Suppressor macrophage (primary cell): ENCODE measurements at regions not wholly inside any gene's neighbourhood (a gene's known extent, or its start where the extent isn't known, plus 50 kb on each side); places are given as distances from the start of the nearest gene placed in this dataset.
"Not testable (repeated sequence)": the region's sequence is repeated elsewhere in the genome, so short reads cannot be mapped to it uniquely, and the experiment has no call there.

Source experiments
- DNase-seq, 4 experiments: peaks; one replicate each; pipeline ENCODE4 v3.0.0-alpha.2; 2020 to 2022

- DNase-seq = no peak
These were observed 481.9 kb upstream of the FOXG1 start for GRCh38 chr14:28284546-28285300.

DNA sequence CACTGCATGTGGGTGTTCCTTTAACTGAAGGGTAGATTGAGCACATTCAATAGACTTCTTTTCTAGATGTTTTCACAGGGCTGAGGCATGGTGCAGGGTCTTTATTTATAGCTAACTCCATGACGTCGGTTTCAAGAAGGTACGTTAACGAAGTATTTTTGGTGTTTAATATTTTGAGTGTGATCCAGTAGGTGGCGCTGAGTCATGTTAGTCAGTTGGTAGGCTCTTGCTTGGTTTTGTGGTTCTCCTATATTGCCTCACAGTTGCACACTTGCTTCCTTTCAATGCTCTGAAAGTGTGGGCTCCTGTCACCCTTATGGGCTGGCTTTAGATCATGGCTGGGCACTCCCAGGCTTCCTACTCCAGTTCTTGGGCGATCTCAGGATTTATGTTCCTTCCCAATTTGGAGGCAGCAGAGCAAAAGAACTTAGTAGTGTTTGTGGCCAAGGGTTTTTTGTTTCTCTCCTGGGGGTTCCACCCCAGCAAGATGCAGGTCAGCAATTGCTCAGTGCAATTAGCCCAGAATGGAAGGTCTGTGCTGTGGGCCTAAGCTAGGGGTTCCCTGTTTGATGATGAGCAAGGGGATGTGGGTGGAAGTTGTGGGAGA is 471.6 kb upstream of the FOXG1 start:
- DNase-seq = peak in 3 of 4 experiments; percentile 1 to 27 (median 16)

- DNase-seq = no peak
These were observed 469.0 kb upstream of the FOXG1 start for GRCh38 chr14:28297559-28297958.

- no peak for DNase-seq
These were observed 468.4 kb upstream of the FOXG1 start for GRCh38 chr14:28298156-28298555.

DNA sequence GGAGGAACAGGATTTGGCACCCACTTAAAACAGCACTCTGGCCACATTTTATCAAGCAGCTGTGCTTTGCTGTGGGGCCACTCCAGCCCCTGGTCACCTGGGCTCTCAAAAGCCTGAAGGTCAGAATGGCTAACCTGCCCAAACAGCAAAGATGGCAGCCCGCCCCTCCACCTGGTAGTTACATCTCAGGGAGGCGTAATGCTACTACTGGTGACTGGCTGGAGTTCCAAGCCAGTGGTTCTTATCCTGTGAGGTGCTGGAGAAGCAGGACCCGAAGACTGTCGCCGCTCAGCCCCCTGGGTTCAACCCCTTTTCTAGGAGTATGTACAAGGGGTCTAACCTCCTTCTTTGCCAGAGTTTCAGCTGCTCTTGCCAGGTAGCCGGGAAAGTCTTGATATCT is 467.4 kb upstream of the FOXG1 start:
- no peak for DNase-seq

DNA sequence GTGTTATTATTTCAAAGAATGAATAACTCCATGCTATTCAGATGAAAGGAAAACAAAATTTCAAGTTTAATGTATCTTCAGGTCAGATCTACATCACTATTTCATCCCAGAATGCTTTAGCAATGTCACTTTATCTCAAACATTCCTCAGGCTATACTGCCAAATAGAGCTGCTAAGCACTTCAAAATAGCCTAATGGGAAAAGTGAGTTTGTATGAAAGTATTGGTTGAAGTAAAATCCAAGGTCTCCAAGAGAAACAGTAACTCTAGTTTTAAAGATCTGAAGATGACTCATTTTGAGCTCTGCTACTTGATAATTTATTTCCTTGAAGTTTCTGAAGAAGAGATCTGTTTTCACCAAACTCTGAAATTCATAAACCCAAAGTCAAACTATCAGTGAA is 466.2 kb upstream of the FOXG1 start:
- DNase-seq = no peak

- DNase-seq = no peak
These were observed 465.4 kb upstream of the FOXG1 start for GRCh38 chr14:28301179-28301578.

DNA sequence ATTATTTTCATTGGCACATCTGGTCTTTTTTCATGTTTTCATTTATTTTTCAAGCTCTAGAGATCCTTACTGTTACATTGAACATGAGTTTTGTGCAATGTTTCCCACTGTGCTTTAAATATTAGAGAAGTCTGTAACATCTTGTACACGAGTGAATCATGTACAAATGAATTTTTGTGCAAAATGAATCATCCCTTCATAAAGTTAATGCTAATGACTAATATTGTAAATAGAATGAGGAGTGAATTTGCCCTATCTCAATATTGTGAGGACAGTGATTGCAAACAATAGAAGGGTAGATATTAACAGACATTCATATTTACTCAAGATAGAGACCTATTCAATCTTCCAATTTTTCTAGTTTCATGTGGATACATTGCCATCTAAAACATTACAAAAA is 463.3 kb upstream of the FOXG1 start:
- DNase-seq = no peak

- no peak for DNase-seq
These were observed 460.6 kb upstream of the FOXG1 start for GRCh38 chr14:28305938-28306337.

GRCh38 chr14:28307506-28307905 is 459.1 kb upstream of the FOXG1 start:
- DNase-seq = no peak

DNA sequence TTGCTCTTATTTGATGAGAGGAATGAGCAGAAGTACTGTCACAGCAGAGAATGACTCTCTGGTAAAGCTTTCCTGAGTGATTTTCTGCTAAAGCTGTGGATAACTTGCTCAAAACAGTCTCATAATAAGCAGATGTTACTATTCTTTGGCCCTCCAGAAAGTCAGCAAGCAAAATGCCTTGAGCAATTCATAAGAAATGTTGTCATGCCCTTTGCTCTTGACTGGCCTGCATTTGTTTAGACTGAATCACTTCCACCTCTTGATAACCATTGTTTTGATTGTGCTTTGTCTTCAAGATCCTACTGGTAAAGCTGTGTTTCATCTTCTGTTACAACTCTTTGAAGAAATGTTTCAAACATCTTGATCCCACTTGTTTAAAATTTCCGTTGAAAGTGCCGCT is 457.9 kb upstream of the FOXG1 start:
- no peak for DNase-seq

GRCh38 chr14:28317890-28318675 is 448.5 kb upstream of the FOXG1 start:
- DNase-seq = not testable (repeated sequence)

- no peak for DNase-seq
These were observed 444.9 kb upstream of the FOXG1 start for GRCh38 chr14:28321475-28322244.

DNA sequence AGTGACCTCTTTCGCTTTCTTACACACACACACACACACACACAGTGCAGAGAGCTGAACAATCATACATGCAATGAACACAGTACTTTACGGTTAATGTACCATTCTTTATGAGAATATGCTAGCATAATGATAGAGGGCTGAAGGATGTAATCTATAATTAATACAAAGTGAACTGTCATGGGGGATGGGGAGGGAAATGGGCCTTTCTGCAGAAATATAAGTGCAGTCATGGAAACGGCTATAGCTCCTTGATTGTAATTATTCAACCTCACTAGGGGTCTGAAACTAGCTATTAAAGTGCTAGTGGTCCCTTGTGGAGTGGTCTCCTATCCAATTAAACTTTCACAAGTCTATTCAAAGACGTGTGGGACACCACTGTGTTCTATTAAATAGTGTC is 443.2 kb upstream of the FOXG1 start:
- DNase-seq = no peak

GRCh38 chr14:28323951-28324741 is 442.4 kb upstream of the FOXG1 start:
- no peak for DNase-seq

DNA sequence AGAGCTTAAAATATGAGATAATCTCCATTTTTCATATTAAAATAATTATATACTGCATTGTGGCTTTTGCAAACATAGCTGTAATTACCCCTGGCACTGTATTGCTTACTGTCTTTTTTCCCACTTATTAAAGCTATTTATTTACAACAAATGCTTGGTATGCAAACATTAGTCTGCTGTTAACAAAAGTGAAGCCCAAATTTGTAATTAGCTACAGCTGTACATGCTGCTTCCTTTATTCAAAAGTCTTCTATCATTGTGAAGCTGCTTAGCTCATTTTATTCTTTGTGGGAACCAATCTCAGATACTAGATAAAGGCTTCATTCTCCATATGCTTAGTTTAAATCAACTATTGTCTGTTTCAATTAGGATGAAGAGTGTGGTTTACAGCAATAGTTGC is 425.8 kb upstream of the FOXG1 start:
- no peak for DNase-seq

- DNase-seq = no peak
These were observed 422.2 kb upstream of the FOXG1 start for GRCh38 chr14:28344381-28344780.

GRCh38 chr14:28348797-28349196 is 417.8 kb upstream of the FOXG1 start:
- no peak for DNase-seq

DNA sequence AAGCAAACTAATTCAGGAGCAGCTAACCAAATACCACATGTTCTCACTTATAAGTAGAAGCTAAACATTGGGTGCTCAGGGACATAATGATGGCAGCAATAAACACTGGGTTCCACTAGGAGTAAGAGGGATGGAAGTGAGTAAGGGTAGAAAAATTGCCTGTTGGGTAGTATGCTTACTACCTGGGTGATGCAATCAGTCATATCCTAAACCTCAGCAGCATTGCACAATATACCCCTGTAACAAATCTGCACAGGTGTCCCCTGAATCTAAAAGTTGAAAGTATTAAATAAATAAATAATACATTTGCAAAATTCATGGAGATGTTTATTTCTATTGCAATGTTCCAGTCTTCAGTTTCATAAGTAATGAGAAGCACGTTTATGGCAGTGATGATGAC is 409.8 kb upstream of the FOXG1 start:
- no peak for DNase-seq

DNA sequence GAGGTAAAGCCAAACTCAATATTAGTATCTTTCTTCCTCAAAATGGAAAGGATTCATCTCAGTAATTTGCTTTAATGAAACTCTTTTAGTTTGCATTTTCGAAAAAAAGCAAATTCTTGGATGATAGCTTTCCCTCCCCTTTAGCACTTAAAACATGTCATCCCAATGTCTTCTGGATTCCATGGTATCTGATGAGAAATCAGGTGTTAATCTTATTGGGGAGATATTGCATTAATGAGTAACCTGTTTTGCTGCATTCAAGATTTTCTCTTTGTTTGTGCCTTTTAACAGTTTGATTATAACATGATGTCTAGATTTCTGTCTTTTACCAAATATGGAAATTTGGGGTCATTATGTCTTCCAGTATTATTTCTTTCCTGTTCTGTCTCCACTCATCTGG is 405.1 kb upstream of the FOXG1 start:
- no peak for DNase-seq

GRCh38 chr14:28365510-28365909 is 401.1 kb upstream of the FOXG1 start:
- no peak for DNase-seq

GRCh38 chr14:28373721-28374120 is 392.9 kb upstream of the FOXG1 start:
- peak in 1 of 4 experiments; percentile 2 for DNase-seq
